Liver (tissue), 3 donors: ENCODE measurements at regions not wholly inside any gene's neighbourhood (a gene's known extent, or its start where the extent isn't known, plus 50 kb on each side); places are given as distances from the start of the nearest gene placed in this dataset.

Experiments used
- ATF3 ChIP-seq: IDR thresholded peaks from 2 replicates; pipeline ENCODE4 v1.6.1; 2016; ENCODE audit warnings: antibody characterized with exemption
- CTCF ChIP-seq: fragments of 150-350 bp; IDR thresholded peaks from 2 replicates; pipeline ENCODE4 v1.5.1; 2017; ENCODE audit warnings: improper control_type of control experiment, low read depth, low read length; ENCODE audit not compliant: missing input control
- EGR1 ChIP-seq, 2 donors: IDR thresholded peaks; 2 replicates each; pipeline ENCODE4 v1.6.1; 2016 to 2018; ENCODE audit warnings: antibody characterized with exemption in 2 of 2, low read depth in 2 of 2
- FOXA1 ChIP-seq: IDR thresholded peaks from 2 replicates; pipeline ENCODE4 v1.6.1; 2016; ENCODE audit warnings: antibody characterized with exemption
- GABPA ChIP-seq, 2 donors: IDR thresholded peaks in 1 of 2; conservative IDR thresholded peaks in 1 of 2; 2 replicates each; pipeline ENCODE4 v1.6.1; 2016; ENCODE audit warnings: antibody characterized with exemption in 2 of 2, mild to moderate bottlenecking in 1 of 2, moderate library complexity in 1 of 2
- HNF4G ChIP-seq: IDR thresholded peaks from 2 replicates; pipeline ENCODE4 v1.6.1; 2016; ENCODE audit warnings: antibody characterized with exemption
- MAX ChIP-seq: IDR thresholded peaks from 2 replicates; pipeline ENCODE4 v1.6.1; 2016; ENCODE audit warnings: antibody characterized with exemption
- REST ChIP-seq: IDR thresholded peaks from 2 replicates; pipeline ENCODE4 v1.6.1; 2016; ENCODE audit warnings: antibody characterized with exemption, mild to moderate bottlenecking
- RXRA ChIP-seq, 2 donors: IDR thresholded peaks; 2 replicates each; pipeline ENCODE4 v1.6.1; 2017 to 2018; ENCODE audit warnings: antibody characterized with exemption in 2 of 2, mild to moderate bottlenecking in 1 of 2
- YY1 ChIP-seq: IDR thresholded peaks from 2 replicates; pipeline ENCODE4 v1.6.1; 2016; ENCODE audit warnings: antibody characterized with exemption, mild to moderate bottlenecking
- donor health status: healthy.
- donor health status: healthy.

- TF ChIP-seq HNF4G (no peak), CTCF (no peak), ATF3 (no peak), REST (no peak), GABPA (IDR thresholded peaks at IDR 0.05 in 1 of 2, conservative IDR thresholded peaks at IDR 0.05 in 1 of 2) (no peak), EGR1 (IDR thresholded peaks at IDR 0.05; ENCODE audit: low read depth in 2 of 2) (no peak), MAX (no peak), YY1 (no peak), RXRA (IDR thresholded peaks at IDR 0.05) (no peak), FOXA1 (no peak)
Measured at GRCh38 chr3:180306155-180306554, 269.4 kb upstream of the PEX5L start.
